GM21528 (cell line): ENCODE measurements at regions not wholly inside any gene's neighbourhood (a gene's known extent, or its start where the extent isn't known, plus 50 kb on each side); places are given as distances from the start of the nearest gene placed in this dataset.

Source experiments
- ATAC-seq: cut with Tn5 transposase; IDR thresholded peaks from one replicate; pipeline ENCODE4 v1.9.1; 2021; ENCODE audit warnings: mild to moderate bottlenecking, moderate library complexity; ENCODE audit not compliant: unreplicated experiment, low FRiP score

DNA sequence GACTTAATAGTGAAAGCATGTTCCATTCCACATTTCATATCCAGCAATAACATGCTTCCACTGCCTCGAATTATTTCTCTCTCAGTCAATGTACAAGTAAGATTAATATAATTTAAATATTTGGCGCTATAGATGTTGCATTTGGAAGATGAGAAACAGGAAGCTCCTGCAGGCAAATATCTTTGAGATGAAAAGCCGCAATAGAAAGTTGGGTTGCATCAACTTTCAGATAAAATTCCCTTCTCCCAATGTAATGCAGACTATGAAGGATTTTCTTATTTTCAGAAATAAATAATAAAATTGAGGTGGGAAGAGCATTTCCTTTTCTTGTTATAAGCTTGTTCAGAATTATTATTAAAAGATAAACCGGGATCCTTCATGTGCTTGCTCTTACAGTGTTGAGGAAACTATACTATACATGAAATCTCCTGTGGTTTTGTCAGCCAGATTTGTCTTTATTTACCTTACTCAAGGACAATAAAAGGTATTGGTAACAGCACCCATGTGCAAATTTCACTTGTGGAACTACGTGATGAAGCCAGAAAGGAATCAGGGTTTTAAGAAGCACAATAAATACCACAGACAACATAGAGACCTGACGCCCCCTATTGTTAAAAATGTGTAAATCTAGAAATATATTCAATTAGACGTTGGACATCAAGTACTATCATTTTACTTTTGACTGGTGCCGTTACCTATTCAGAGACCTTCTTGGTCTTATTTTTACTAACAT, 307.0 kb downstream of the ARPP21 start:
- ATAC-seq = no peak

DNA sequence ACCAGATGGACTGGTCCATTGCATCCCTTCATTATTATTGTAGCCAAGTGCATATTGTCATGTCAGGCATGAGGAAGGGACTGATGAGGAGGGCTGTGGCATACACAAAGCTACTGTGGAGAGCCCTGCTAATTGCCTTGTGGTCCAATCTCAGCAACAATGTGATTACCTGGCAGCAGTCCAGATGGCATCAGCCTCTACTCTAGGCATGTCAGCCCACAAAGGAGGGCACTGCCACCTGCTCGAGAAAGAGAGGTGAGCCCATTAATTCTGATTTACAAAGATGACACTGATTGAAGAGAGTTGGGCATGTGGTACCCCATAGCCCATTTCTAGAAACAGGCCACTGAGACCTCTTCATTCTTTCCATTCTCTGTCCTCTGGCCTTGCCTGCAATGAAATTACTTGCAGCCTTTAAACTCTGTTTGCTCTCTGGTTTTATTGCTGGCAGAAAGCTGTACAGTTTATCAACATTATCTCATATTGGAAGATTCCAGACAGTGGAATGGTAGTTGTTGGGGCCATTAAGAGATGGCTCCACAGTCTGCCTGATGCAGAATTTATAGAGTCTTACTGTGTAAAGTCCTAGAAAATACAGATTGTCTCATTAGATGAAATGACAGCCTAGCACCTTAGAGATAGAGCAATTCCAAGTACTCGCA, 307.7 kb downstream of the ARPP21 start:
- no peak for ATAC-seq

DNA sequence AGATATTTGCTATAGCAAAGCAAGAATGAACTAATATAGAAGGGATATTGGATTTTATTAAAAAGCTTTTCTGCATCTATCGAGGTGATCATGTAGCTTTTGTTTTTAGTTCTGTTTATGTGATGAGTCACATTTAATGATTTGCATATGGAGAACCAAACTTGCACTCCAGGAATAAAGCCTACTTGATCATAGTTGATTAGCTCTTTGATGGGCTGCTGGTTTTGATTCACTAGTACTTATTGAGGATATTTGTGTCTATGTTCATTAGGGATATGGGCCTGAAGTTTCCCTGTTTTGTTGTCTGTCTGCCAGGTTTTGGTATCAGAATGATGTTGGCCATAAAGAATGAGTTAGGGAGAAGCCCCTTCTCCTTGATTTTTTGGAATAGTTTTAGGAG, 310.7 kb downstream of the ARPP21 start:
- ATAC-seq = no peak

DNA sequence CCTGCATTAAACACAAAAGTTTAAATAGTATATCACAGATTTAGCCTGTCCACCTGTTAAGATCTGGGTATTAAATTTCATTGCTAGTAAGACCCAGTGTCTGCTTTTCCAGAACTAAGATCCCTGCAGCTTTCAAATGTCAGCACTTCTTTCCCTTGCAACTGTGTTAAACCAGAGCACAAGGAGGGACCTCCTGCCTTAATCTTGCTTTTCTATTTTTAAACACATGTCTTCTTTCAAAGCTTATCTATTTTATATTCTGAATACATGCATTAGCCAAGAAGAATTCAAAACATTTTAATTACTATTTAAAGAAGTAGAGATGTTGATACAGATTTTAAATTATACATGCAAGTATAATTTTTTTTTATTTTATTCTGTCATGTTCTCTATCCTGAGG, 315.1 kb downstream of the ARPP21 start:
- no peak for ATAC-seq

DNA sequence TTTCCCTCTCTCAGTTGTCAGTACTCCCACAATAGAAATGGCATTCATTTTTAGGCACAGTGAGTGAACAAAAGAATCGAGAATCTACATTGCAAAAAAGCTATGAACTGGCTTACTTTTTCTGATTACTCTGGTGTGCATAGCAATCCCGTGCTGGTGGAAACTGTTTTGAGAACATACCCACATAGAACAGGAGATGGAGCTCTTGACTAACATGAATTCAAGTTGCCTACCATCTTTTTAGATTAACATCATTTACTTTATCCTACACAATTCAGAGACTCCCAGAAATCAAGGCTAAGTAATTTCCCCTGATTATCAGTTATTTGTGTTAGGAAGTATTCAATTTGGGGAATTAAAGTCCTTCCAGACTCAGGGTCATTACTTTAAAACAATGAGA, 326.6 kb downstream of the ARPP21 start:
- no peak for ATAC-seq

DNA sequence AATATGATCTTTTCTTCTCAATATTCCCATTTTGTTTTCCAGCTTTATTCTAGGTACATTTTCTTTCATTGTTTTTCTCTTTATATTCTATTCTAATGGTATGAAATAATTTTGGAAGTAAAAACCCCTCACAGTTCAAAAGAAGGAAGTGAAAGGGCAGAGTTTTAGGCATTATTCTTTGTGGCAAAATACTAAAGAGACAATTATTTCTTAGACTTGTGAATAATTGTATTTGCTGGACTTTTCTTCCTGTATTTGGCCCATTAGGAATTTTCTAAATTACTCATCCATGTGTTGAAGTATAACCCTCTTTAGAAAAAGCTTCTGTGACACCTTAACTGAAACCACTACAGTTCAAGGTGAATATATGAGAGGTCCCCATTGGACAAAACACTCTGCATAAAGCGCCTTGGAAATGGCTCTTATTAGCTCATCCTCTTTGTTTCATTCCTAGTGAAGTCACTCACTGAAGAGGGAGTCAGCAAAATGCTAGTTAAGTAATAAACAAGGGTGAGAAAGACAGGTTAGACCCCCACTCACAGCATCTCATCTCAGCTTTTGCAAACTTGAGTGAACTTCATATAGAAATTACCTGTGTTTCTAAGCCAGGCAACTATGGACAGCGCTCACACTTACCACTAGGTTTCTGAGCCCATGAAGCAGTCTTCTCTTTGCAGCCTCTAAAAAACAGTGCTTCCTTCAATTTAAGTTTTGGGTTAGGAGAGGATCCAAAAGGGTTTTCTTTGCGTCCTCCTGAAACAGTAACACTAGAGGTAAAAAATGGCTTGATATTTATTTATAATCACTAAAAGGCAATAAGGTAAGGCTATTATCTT, 327.5 kb downstream of the ARPP21 start:
- ATAC-seq = no peak

DNA sequence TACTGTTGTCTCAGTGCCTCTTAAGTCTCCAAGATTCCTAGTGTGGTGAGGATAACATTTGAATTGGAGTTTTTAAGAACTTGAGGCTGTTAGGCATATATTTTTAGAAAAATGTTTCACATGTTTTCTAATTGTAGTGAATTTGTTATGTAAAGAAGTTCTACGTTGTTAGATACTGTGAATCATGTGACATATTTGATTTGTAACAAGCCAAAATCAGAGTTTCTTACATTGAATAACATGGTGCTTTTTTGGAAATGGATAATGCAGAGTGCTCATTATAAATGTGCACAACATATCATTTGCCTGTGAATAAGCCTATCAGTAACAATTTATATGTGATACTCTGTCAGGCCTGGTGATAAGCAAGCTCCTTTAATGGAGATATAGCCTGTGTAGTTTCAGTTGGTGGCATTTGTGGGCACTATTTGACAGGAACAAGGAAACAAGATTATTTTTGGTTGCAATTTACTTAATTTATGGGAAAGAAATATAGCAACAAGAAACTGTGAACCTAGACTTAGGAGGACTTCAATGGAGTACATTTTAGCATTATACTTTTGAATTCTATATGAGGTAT, 328.8 kb downstream of the ARPP21 start:
- no peak for ATAC-seq

DNA sequence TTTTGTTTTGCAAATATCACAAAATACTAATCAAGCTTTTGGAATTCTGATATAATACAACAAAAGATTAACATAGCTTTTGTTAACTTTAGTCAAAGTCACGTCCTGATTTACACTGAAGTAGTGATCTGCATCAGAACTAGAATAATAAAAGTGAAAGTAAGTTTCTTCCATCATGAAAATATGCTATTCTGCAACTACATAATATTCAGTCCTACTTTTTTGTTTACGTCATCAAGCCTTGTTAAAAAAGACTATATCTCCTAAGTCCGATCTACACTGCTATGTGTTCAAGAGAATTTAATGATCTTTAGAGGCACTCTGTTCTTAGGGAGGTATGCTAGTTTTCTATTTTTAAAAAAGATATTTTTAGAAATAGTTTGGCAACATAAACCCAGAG, 330.1 kb downstream of the ARPP21 start:
- no peak for ATAC-seq

DNA sequence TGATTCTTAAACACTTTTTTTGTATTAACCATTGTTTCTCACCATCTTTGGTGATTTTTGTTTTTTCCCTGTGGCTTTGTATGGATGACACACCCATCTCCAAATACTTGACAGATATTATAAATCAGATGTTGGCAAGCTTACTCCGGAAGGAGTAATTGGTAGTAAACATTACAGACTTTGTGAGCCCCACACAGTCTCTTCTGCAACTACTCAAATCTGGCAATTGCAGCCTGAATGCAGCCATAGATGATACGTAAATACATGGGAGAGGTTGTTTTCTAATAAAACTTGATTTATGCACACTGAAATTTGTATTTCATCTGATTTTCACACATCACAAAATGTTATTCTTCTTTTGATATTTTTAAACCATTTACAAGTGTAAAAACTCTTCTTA, 331.5 kb downstream of the ARPP21 start:
- ATAC-seq = no peak

DNA sequence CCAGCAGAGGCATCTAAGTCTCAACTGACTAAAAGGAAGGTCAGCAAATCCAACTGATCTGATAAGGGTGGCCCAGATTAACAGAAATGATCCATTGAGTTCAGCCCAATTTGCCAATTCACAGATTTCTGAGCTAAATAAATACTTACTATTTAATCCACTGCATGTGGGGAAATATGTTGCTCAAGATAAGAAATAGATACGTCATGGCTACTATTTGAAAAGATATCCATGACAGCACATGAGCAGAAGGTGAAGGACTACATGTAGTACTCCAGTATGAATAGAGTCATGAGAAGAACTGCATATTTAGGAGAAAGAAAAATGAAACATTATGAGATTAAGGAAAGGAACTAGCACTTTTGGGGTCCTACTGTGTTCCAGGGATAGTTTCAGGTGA, 332.4 kb downstream of the ARPP21 start:
- no peak for ATAC-seq

DNA sequence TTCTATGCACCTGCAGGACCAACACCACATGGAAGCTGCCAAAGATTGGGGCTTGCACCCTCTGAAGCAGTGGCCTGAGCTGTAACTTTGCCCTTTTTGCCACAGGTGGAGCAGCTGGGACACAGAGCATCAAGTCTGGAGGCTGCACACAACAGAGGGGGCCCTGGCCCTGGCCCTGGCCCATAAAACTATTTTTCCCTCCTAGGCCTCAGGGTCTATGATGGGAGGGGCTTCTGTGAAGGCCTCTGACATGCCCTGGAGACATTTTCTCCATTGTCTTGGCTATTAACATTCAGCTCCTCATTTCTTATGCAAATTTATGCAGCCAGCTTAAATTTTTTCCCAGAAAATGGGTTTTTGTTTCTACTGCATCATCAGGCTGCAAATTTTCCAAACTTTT, 335.5 kb downstream of the ARPP21 start:
- ATAC-seq = no peak

DNA sequence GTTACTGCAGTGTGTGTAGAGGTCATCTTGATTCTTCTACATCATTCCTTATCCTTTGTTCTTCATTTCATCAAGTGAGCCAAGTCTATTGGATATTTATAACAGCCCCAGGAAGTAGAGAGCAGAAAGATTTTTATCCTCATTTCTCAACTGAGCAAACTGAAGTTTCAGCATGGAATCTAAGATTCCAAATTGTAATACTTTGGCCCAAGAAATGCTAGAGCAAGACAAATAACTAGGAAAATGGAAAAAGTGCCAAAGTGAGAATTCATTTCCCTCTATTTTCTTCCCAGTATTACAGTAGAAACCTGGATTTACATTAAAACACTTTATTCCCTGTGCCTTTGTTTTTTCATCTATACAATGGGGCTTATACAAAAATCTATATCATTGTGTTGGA, 346.8 kb downstream of the ARPP21 start:
- ATAC-seq = no peak

DNA sequence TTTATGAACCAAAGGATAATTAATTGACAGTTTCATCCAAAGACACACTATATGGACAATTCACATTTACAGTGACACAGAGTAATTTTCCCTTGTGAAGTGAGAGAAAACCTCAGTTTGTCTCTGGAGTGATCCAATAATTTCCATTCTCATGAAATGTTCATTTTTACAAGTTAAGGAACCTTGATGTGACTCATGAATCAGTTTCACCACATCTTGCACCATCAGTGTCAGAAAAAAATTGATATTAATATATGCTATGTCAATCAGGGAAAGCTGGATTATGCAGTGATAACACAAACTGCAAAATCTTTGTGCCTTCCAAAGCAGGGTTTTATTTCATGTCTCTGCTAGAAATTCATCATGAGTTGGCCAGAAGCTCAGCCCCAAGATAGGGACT, 348.1 kb downstream of the ARPP21 start:
- ATAC-seq = no peak

DNA sequence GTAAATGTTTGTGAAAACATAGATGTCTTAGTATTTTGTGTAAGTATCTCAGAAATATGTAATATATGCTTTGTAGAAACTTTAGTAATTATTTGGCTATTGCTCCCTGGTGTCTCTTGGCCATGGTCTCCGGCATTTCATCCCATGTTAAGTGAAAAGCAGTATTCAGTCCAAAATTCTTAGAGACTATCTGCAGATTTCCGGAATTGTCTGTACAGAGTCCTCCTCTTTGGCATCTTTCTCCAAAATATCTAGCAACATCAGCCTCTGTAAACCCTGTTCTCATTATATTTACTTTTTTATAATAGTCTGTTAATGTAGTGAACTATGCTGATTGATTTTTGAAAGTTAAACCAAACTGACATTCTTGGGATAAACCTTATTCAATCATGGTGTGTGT, 352.7 kb downstream of the ARPP21 start:
- no peak for ATAC-seq

DNA sequence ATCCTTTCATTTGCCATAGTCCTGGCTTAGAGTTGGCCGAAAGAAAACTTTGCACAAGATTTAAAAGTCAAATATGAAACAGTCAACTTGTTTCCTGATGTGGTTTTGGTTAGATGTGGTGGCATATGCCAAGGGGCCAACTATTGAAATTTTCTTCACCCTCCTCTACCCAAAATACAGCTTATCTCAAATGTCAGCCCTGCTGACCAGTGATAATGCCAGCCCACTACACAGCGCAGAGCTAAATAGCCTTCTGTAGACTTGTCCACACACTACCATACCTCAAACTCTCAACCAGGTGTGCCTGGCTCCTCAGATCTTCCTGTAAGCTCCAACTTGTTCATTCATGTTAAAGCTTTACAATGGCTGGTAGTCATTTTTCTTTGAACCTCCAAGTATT, 368.5 kb upstream of the STAC start:
- ATAC-seq = no peak

DNA sequence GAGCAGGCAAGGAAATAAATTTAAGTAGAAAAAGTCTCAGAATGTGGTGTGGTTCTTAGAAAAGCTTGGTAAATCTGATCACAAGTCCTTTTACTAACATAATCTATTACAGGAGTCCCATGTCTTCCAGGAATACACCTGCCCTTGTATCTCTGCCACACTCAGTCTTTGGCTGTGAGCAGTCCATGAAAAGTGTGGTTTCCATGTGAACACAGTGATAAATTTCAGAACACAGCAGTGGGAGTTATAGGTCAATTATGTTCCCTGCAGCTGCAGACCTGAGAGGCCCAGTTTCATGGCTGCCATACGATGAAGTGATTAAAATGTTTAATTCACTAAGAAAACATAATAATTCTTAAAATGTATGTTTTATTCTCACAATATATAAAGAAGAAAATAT, 366.9 kb upstream of the STAC start:
- ATAC-seq = no peak

DNA sequence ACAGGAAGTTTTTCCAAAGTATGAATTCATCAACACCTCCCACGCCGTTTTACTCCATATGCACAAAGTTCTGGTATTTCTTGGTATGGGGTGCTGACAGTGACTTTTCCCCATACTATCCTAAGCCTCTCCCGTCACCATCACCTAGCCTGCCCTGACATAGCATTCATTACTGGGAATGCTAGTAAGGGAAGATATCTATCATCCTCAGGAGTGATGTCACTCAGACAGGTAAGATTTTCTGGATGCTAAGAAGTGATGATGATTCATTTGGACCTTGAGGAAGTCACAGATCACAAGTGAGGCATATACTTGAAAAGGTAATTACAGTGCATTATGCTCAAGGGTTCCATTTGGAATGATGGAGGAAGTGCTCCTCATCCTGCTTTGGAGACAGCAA, 355.1 kb upstream of the STAC start:
- no peak for ATAC-seq

DNA sequence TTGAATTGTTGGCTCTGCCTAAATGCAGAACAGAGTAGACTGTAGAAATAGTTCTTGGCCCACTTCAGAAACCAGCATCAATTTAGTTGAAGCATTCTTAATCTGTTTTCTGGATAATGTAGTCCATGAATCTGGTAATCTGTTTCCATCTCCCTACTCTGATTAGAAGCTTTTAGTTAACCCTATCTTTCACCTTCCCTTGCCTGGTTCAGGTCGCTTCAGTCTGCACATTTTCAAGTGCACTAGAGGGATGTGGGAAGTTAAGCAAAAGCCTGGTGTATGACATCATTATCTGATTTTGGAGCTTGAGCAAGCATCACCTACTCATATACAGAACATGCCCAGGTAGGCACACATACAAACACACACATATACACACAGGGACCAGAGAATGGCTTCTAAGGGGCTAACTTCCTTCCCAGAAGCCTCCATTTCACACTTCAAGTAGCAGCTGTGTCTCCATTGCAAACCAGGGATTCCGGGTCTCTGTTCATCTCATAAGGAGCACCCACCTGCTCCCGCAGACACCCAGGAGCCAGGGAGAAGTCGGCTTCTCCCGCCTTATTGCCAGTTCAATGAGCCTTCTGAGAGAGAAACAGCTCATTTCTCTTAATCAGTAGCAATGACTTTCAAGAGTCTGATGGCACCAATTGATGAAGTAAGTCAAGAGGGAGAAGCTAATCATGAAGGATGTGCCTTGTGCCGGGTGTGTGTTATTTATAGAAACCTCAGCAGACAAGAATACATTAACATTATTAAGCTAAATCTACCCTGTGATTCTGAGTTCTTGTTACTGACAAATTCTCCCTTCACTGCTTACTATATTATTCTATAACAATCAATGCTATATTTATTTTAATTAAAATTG, 347.9 kb upstream of the STAC start:
- ATAC-seq = no peak

DNA sequence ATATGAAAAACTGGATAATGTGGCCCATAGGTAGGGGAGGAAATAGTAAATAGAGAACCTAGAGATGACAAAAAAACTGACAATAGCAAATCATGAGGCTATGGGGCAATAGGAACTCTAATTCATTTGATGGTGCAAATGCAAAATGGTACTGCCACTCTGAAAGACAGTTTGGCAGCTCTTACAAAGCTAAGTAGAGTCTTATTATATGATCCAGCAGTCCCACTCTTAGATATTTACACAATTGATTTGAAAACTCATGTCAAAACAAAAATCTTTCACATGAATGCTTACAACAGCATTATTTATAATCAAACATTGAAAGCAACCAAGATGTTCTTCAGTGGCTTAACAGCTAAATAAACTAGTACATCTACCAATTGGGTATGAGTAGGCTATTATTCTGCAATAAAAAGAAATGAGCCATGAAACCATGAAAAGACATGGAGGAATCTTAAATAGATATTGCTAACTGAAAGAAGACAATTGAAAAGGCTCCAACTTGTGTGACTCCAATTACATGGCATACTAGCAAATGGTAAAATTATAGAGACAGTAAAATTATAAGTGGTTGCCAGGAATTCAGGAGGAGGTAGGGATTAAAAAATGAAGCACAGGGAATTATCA, 321.8 kb upstream of the STAC start:
- ATAC-seq = no peak

DNA sequence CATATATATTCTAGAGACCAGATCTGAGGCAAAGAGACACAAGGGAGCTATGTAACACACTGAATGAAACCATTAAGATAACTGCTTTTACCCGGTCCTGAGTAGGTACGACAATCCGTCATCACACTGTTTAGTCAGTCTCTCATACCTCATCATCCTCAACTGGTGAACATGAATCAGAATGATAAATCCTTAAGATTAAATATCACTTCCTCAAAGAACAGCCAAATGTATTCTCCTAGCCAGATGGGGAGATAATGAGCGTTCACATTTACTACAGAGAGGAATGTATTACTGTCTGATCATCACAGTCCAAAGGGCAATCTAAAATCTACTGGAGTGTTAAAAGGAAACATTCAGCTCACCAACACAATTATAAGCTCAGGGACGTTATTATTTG, 319.4 kb upstream of the STAC start:
- ATAC-seq = no peak
